ENCODE measurements at regions not wholly inside any gene's neighbourhood (a gene's known extent, or its start where the extent isn't known, plus 50 kb on each side); places are given as distances from the start of the nearest gene placed in this dataset.
"Not testable (repeated sequence)": the region's sequence is repeated elsewhere in the genome, so short reads cannot be mapped to it uniquely, and the experiment has no call there.

GRCh38 chr7:10727636-10728035 lies 246.0 kb upstream of the PHF14 start:
- no peak for DNase-seq

GRCh38 chr7:10731253-10731773 lies 242.4 kb upstream of the PHF14 start:
- DNase-seq, result no peak

- DNase-seq, result no peak
Observed at GRCh38 chr7:10733747-10734146, 239.9 kb upstream of the PHF14 start.

- peak; percentile 21 for DNase-seq
Observed at GRCh38 chr7:10734595-10734994, 239.1 kb upstream of the PHF14 start.

- DNase-seq, result no peak
Observed at GRCh38 chr7:10739401-10739800, 234.3 kb upstream of the PHF14 start.

GRCh38 chr7:10740805-10741204 lies 232.9 kb upstream of the PHF14 start:
- no peak for DNase-seq

- DNase-seq, result no peak
Observed at GRCh38 chr7:10756981-10757380, 216.7 kb upstream of the PHF14 start.

- DNase-seq, result no peak
Observed at GRCh38 chr7:10759120-10759519, 214.6 kb upstream of the PHF14 start.

GRCh38 chr7:10767771-10768170 lies 205.9 kb upstream of the PHF14 start:
- DNase-seq, result no peak

GRCh38 chr7:10770176-10770575 lies 203.5 kb upstream of the PHF14 start:
- no peak for DNase-seq

GRCh38 chr7:10773430-10773829 lies 200.2 kb upstream of the PHF14 start:
- no peak for DNase-seq

- no peak for DNase-seq
Observed at GRCh38 chr7:10779465-10780399, 193.9 kb upstream of the PHF14 start.

- no peak for DNase-seq
Observed at GRCh38 chr7:10780400-10780747, 193.3 kb upstream of the PHF14 start.

- not testable (repeated sequence) for DNase-seq
Observed at GRCh38 chr7:10786976-10787375, 186.7 kb upstream of the PHF14 start.

GRCh38 chr7:10789170-10789569 lies 184.5 kb upstream of the PHF14 start:
- no peak for DNase-seq

GRCh38 chr7:10790910-10791309 lies 182.8 kb upstream of the PHF14 start:
- DNase-seq, result no peak

- DNase-seq, result no peak
Observed at GRCh38 chr7:10793995-10794775, 179.5 kb upstream of the PHF14 start.

- no peak for DNase-seq
Observed at GRCh38 chr7:10797157-10797556, 176.5 kb upstream of the PHF14 start.

- no peak for DNase-seq
Observed at GRCh38 chr7:10798044-10798443, 175.6 kb upstream of the PHF14 start.

GRCh38 chr7:10799475-10799874 lies 174.2 kb upstream of the PHF14 start:
- DNase-seq, result no peak

GRCh38 chr7:10802011-10802410 lies 171.7 kb upstream of the PHF14 start:
- DNase-seq, result no peak

GRCh38 chr7:10802526-10802925 lies 171.1 kb upstream of the PHF14 start:
- DNase-seq, result no peak

- DNase-seq, result peak; percentile 65
Observed at GRCh38 chr7:10803720-10804119, 170.0 kb upstream of the PHF14 start.

- DNase-seq, result no peak
Observed at GRCh38 chr7:10804770-10805169, 168.9 kb upstream of the PHF14 start.

Data from hematopoietic multipotent progenitor cell treated with erythropoietin and hydrocortisone succinate and interleukin-3 and kit ligand, for 8 days (in vitro differentiated cells).